ENCODE measurements at regions not wholly inside any gene's neighbourhood (a gene's known extent, or its start where the extent isn't known, plus 50 kb on each side); places are given as distances from the start of the nearest gene placed in this dataset.
"Not testable (repeated sequence)": the region's sequence is repeated elsewhere in the genome, so short reads cannot be mapped to it uniquely, and the experiment has no call there.

- Histone ChIP-seq H3K9me3 (ENCODE audit: control insufficient read depth in 1 of 2, low read length in 2 of 2) (peaks cover 5 to 9% of the 10 kb centered on the region in 2 donors), H3K27ac (ENCODE audit: low read depth, low read length) (no peak overlapping the region), H3K4me3 (ENCODE audit: low read depth in 1 of 2, low read length in 2 of 2) (no peak overlapping the region), H3K27me3 (ENCODE audit: control insufficient read depth in 1 of 2, insufficient read depth in 2 of 2, low read length in 2 of 2) (no peaks in the 10 kb centered on the region), H3K4me1 (ENCODE audit: control insufficient read depth in 1 of 2, insufficient read depth in 2 of 2, low read length in 2 of 2) (peaks cover 9 to 11% of the 10 kb centered on the region in 2 donors), H3K9ac (ENCODE audit: low read depth in 1 of 2, low read length in 2 of 2) (no peak overlapping the region), H3K36me3 (ENCODE audit: control insufficient read depth in 1 of 2, insufficient read depth in 2 of 2, low read length in 2 of 2) (no peaks in the 10 kb centered on the region)
Measured at GRCh38 chr12:124653169-124653931, 85.9 kb upstream of the NCOR2 start.

GRCh38 chr12:124652661-124653060 is 85.2 kb upstream of the NCOR2 start:
- Histone ChIP-seq H3K27ac (ENCODE audit: low read depth, low read length) (no peak overlapping the region), H3K4me1 (ENCODE audit: control insufficient read depth in 1 of 2, insufficient read depth in 2 of 2, low read length in 2 of 2) (peaks cover 9 to 11% of the 10 kb centered on the region in 2 donors), H3K9me3 (ENCODE audit: control insufficient read depth in 1 of 2, low read length in 2 of 2) (peaks cover 5 to 9% of the 10 kb centered on the region in 2 donors), H3K27me3 (ENCODE audit: control insufficient read depth in 1 of 2, insufficient read depth in 2 of 2, low read length in 2 of 2) (no peaks in the 10 kb centered on the region), H3K36me3 (ENCODE audit: control insufficient read depth in 1 of 2, insufficient read depth in 2 of 2, low read length in 2 of 2) (no peaks in the 10 kb centered on the region), H3K9ac (ENCODE audit: low read depth in 1 of 2, low read length in 2 of 2) (no peak overlapping the region), H3K4me3 (ENCODE audit: low read depth in 1 of 2, low read length in 2 of 2) (no peak overlapping the region)

GRCh38 chr12:124651516-124652273 is 84.3 kb upstream of the NCOR2 start:
- H3K4me3 ChIP-seq (ENCODE audit: low read depth in 1 of 2, low read length in 2 of 2), result no peak overlapping the region
- no peaks in the 10 kb centered on the region for H3K36me3 ChIP-seq (ENCODE audit: control insufficient read depth in 1 of 2, insufficient read depth in 2 of 2, low read length in 2 of 2)
- no peak overlapping the region for H3K27ac ChIP-seq (ENCODE audit: low read depth, low read length)
- H3K9me3 ChIP-seq (ENCODE audit: control insufficient read depth in 1 of 2, low read length in 2 of 2), result peaks cover 5 to 9% of the 10 kb centered on the region in 2 donors
- H3K9ac ChIP-seq (ENCODE audit: low read depth in 1 of 2, low read length in 2 of 2), result no peak overlapping the region
- H3K27me3 ChIP-seq (ENCODE audit: control insufficient read depth in 1 of 2, insufficient read depth in 2 of 2, low read length in 2 of 2), result no peaks in the 10 kb centered on the region
- peaks cover 9 to 11% of the 10 kb centered on the region in 2 donors for H3K4me1 ChIP-seq (ENCODE audit: control insufficient read depth in 1 of 2, insufficient read depth in 2 of 2, low read length in 2 of 2)

GRCh38 chr12:124650912-124651311 is 83.5 kb upstream of the NCOR2 start:
- H3K9ac ChIP-seq (ENCODE audit: low read depth in 1 of 2, low read length in 2 of 2), result no peak overlapping the region
- H3K4me3 ChIP-seq (ENCODE audit: low read depth in 1 of 2, low read length in 2 of 2), result no peak overlapping the region
- no peaks in the 10 kb centered on the region for H3K36me3 ChIP-seq (ENCODE audit: control insufficient read depth in 1 of 2, insufficient read depth in 2 of 2, low read length in 2 of 2)
- H3K27me3 ChIP-seq (ENCODE audit: control insufficient read depth in 1 of 2, insufficient read depth in 2 of 2, low read length in 2 of 2), result no peaks in the 10 kb centered on the region
- H3K9me3 ChIP-seq (ENCODE audit: control insufficient read depth in 1 of 2, low read length in 2 of 2), result peaks cover 5 to 9% of the 10 kb centered on the region in 2 donors
- no peak overlapping the region for H3K27ac ChIP-seq (ENCODE audit: low read depth, low read length)
- peaks cover 9 to 11% of the 10 kb centered on the region in 2 donors for H3K4me1 ChIP-seq (ENCODE audit: control insufficient read depth in 1 of 2, insufficient read depth in 2 of 2, low read length in 2 of 2)

GRCh38 chr12:124648710-124649384 is 81.4 kb upstream of the NCOR2 start:
- Histone ChIP-seq H3K36me3 (ENCODE audit: control insufficient read depth in 1 of 2, insufficient read depth in 2 of 2, low read length in 2 of 2) (no peaks in the 10 kb centered on the region), H3K9me3 (ENCODE audit: control insufficient read depth in 1 of 2, low read length in 2 of 2) (peaks cover 5 to 9% of the 10 kb centered on the region in 2 donors), H3K27ac (ENCODE audit: low read depth, low read length) (no peak overlapping the region), H3K27me3 (ENCODE audit: control insufficient read depth in 1 of 2, insufficient read depth in 2 of 2, low read length in 2 of 2) (no peaks in the 10 kb centered on the region), H3K9ac (ENCODE audit: low read depth in 1 of 2, low read length in 2 of 2) (no peak overlapping the region), H3K4me3 (ENCODE audit: low read depth in 1 of 2, low read length in 2 of 2) (no peak overlapping the region), H3K4me1 (ENCODE audit: control insufficient read depth in 1 of 2, insufficient read depth in 2 of 2, low read length in 2 of 2) (peaks cover 0 to 7% of the 10 kb centered on the region in 2 donors)

- no peaks in the 10 kb centered on the region for H3K36me3 ChIP-seq (ENCODE audit: control insufficient read depth in 1 of 2, insufficient read depth in 2 of 2, low read length in 2 of 2)
- no peak overlapping the region for H3K9ac ChIP-seq (ENCODE audit: low read depth in 1 of 2, low read length in 2 of 2)
- H3K9me3 ChIP-seq (ENCODE audit: control insufficient read depth in 1 of 2, low read length in 2 of 2), result peaks cover 5 to 9% of the 10 kb centered on the region in 2 donors
- H3K27me3 ChIP-seq (ENCODE audit: control insufficient read depth in 1 of 2, insufficient read depth in 2 of 2, low read length in 2 of 2), result no peaks in the 10 kb centered on the region
- H3K27ac ChIP-seq (ENCODE audit: low read depth, low read length), result no peak overlapping the region
- H3K4me3 ChIP-seq (ENCODE audit: low read depth in 1 of 2, low read length in 2 of 2), result no peak overlapping the region
- H3K4me1 ChIP-seq (ENCODE audit: control insufficient read depth in 1 of 2, insufficient read depth in 2 of 2, low read length in 2 of 2), result no peaks in the 10 kb centered on the region
Measured at GRCh38 chr12:124647316-124647715, 79.9 kb upstream of the NCOR2 start.

- Histone ChIP-seq H3K27me3 (ENCODE audit: control insufficient read depth in 1 of 2, insufficient read depth in 2 of 2, low read length in 2 of 2) (no peaks in the 10 kb centered on the region), H3K4me3 (ENCODE audit: low read depth in 1 of 2, low read length in 2 of 2) (no peak overlapping the region), H3K27ac (ENCODE audit: low read depth, low read length) (no peak overlapping the region), H3K36me3 (ENCODE audit: control insufficient read depth in 1 of 2, insufficient read depth in 2 of 2, low read length in 2 of 2) (no peaks in the 10 kb centered on the region), H3K4me1 (ENCODE audit: control insufficient read depth in 1 of 2, insufficient read depth in 2 of 2, low read length in 2 of 2) (no peaks in the 10 kb centered on the region), H3K9me3 (ENCODE audit: control insufficient read depth in 1 of 2, low read length in 2 of 2) (peaks cover 5 to 9% of the 10 kb centered on the region in 2 donors), H3K9ac (ENCODE audit: low read depth in 1 of 2, low read length in 2 of 2) (no peak overlapping the region)
Measured at GRCh38 chr12:124646385-124647230, 79.2 kb upstream of the NCOR2 start.

GRCh38 chr12:124645530-124646244 is 78.3 kb upstream of the NCOR2 start:
- no peaks in the 10 kb centered on the region for H3K27me3 ChIP-seq (ENCODE audit: control insufficient read depth in 1 of 2, insufficient read depth in 2 of 2, low read length in 2 of 2)
- H3K9me3 ChIP-seq (ENCODE audit: control insufficient read depth in 1 of 2, low read length in 2 of 2), result peaks cover 5 to 9% of the 10 kb centered on the region in 2 donors
- H3K27ac ChIP-seq (ENCODE audit: low read depth, low read length), result no peak overlapping the region
- H3K4me1 ChIP-seq (ENCODE audit: control insufficient read depth in 1 of 2, insufficient read depth in 2 of 2, low read length in 2 of 2), result no peaks in the 10 kb centered on the region
- no peak overlapping the region for H3K9ac ChIP-seq (ENCODE audit: low read depth in 1 of 2, low read length in 2 of 2)
- H3K4me3 ChIP-seq (ENCODE audit: low read depth in 1 of 2, low read length in 2 of 2), result no peak overlapping the region
- H3K36me3 ChIP-seq (ENCODE audit: control insufficient read depth in 1 of 2, insufficient read depth in 2 of 2, low read length in 2 of 2), result no peaks in the 10 kb centered on the region

GRCh38 chr12:124643768-124644167 is 76.4 kb upstream of the NCOR2 start:
- not testable (repeated sequence) for H3K9ac ChIP-seq (ENCODE audit: low read depth in 1 of 2, low read length in 2 of 2); H3K27ac ChIP-seq (ENCODE audit: low read depth, low read length); H3K9me3 ChIP-seq (ENCODE audit: control insufficient read depth in 1 of 2, low read length in 2 of 2); H3K4me3 ChIP-seq (ENCODE audit: low read depth in 1 of 2, low read length in 2 of 2); H3K36me3 ChIP-seq (ENCODE audit: control insufficient read depth in 1 of 2, insufficient read depth in 2 of 2, low read length in 2 of 2); H3K27me3 ChIP-seq (ENCODE audit: control insufficient read depth in 1 of 2, insufficient read depth in 2 of 2, low read length in 2 of 2); H3K4me1 ChIP-seq (ENCODE audit: control insufficient read depth in 1 of 2, insufficient read depth in 2 of 2, low read length in 2 of 2)
